ENCODE measurements at regions not wholly inside any gene's neighbourhood (a gene's known extent, or its start where the extent isn't known, plus 50 kb on each side); places are given as distances from the start of the nearest gene placed in this dataset.

- no peak overlapping the region for H3K27ac ChIP-seq (ENCODE audit: insufficient read depth, low read length)
- no peaks in the 10 kb centered on the region for H3K9me1 ChIP-seq (ENCODE audit: insufficient read depth, low read length)
- ChIA-PET CTCF (no interaction called here), POLR2A (ENCODE audit: unreplicated experiment) (no interaction called here)
- no peaks in the 10 kb centered on the region for H3K27me3 ChIP-seq (ENCODE audit: control insufficient read depth, insufficient read depth, low read length)
- in situ Hi-C loops (cut with MboI; ENCODE audit: low sequenced_read_pairs) (no loop called here), dilution Hi-C loops (cut with HindIII; ENCODE audit: low sequenced_read_pairs, unreplicated experiment) (no loop called here), intact Hi-C loops (cut with micrococcal nuclease) (no loop called here)
- no peak overlapping the region for H2AFZ ChIP-seq (replicated peaks; ENCODE audit: low read length, poor library complexity)
- no CpG with 5 or more reads among the region's 5 CpGs for WGBS, 2 experiments (ENCODE audit: extremely low coverage in 2 of 2, insufficient read length in 1 of 2)
- no peaks in the 10 kb centered on the region for H3K4me1 ChIP-seq (ENCODE audit: control insufficient read depth, insufficient read depth, low read length)
- H3K9me3 ChIP-seq (ENCODE audit: control insufficient read depth, insufficient read depth, low read length): peaks cover 13% of the 10 kb centered on the region
- H4K5ac ChIP-seq (ENCODE audit: low read depth, low read length): no peak overlapping the region
- H4K20me1 ChIP-seq (ENCODE audit: insufficient read depth, low read length): no peaks in the 10 kb centered on the region
- TF ChIP-seq CEBPB (IDR thresholded peaks at IDR 0.05; ENCODE audit: low read depth, low read length): no peak
- no peak for TF ChIP-seq CTCF (conservative IDR thresholded peaks at IDR 0.05; ENCODE audit: low read depth, low read length)
- TF ChIP-seq MAFK (IDR thresholded peaks at IDR 0.05; ENCODE audit: low read depth, low read length): no peak
- TF ChIP-seq POLR2A (IDR thresholded peaks at IDR 0.05; ENCODE audit: low read depth, low read length): no peak
- TF ChIP-seq BHLHE40 (IDR thresholded peaks at IDR 0.05; ENCODE audit: low read depth, low read length): no peak
- no peak for TF ChIP-seq ELK1 (IDR thresholded peaks at IDR 0.05; ENCODE audit: borderline replicate concordance, low read depth, low read length)
- TF ChIP-seq MAZ (IDR thresholded peaks at IDR 0.05; ENCODE audit: borderline replicate concordance, low read depth, low read length): no peak
- no peak for TF ChIP-seq RCOR1 (IDR thresholded peaks at IDR 0.05; ENCODE audit: insufficient replicate concordance, low read length)
- TF ChIP-seq USF2 (IDR thresholded peaks at IDR 0.05; ENCODE audit: low read depth, low read length): no peak
- no peak for TF ChIP-seq CHD1 (IDR thresholded peaks at IDR 0.05; ENCODE audit: low read depth, low read length)
- TF ChIP-seq NFE2L2 (IDR thresholded peaks at IDR 0.05; ENCODE audit: low read depth, low read length): no peak
- no peak for TF ChIP-seq FOS (IDR thresholded peaks at IDR 0.05; ENCODE audit: low read depth, low read length)
- TF ChIP-seq MXI1 (IDR thresholded peaks at IDR 0.05; ENCODE audit: borderline replicate concordance, low read depth, low read length): no peak
- no peak for TF ChIP-seq RFX5 (IDR thresholded peaks at IDR 0.05; ENCODE audit: low read depth, low read length)
- no peak for TF ChIP-seq SMC3 (IDR thresholded peaks at IDR 0.05; ENCODE audit: low read depth, low read length)
- no peak for TF ChIP-seq RAD21 (IDR thresholded peaks at IDR 0.05; ENCODE audit: low read length)
- no peak overlapping the region for H4K8ac ChIP-seq (ENCODE audit: low read depth in 2 of 2, low read length in 2 of 2)
- no peak overlapping the region for H3K4ac ChIP-seq (ENCODE audit: low read depth, low read length)
- H3K14ac ChIP-seq (replicated peaks; ENCODE audit: low read depth, low read length): no peak overlapping the region
- no peak overlapping the region for H3K4me3 ChIP-seq (ENCODE audit: insufficient read depth, low read depth, low read length)
- BruUV-seq (replicated peaks): no TSS peak
- H2BK120ac ChIP-seq (ENCODE audit: low read depth, low read length): no peak overlapping the region
- H3K79me1 ChIP-seq (ENCODE audit: low read depth in 1 of 2, low read length in 2 of 2): no peaks in the 10 kb centered on the region
- H2BK15ac ChIP-seq (ENCODE audit: low read depth, low read length): no peak overlapping the region
- H2BK20ac ChIP-seq (ENCODE audit: low read depth, low read length): no peak overlapping the region
- H3K36me3 ChIP-seq (ENCODE audit: control insufficient read depth, insufficient read depth, low read length): no peaks in the 10 kb centered on the region
- no peak overlapping the region for H2AK9ac ChIP-seq (replicated peaks; ENCODE audit: low read depth, low read length, poor library complexity)
- ATAC-seq (ENCODE audit: low read depth) (no peak), DNase-seq (no peak)
- H3K4me2 ChIP-seq (ENCODE audit: low read depth, low read length): no peak overlapping the region
- no peak overlapping the region for H3K18ac ChIP-seq (ENCODE audit: low read depth, low read length)
- no peak overlapping the region for H2AK5ac ChIP-seq (ENCODE audit: low read depth, low read length)
- no peak overlapping the region for H3K9ac ChIP-seq (ENCODE audit: low read depth, low read length)
- H4K91ac ChIP-seq (ENCODE audit: insufficient read depth, low read depth, low read length): no peak overlapping the region
- H3K56ac ChIP-seq (ENCODE audit: extremely low read depth, insufficient read depth, low read length): no peak overlapping the region
- no peak overlapping the region for H2BK5ac ChIP-seq (ENCODE audit: low read depth, low read length, poor library complexity, severe bottlenecking)
- H3K23ac ChIP-seq (ENCODE audit: low read depth, low read length): no peak overlapping the region
Observed at GRCh38 chr12:83506841-83507240, 820.1 kb downstream of the TMTC2 start.

Measured in IMR-90 (cell line).